OCI-LY7 (cell line): ENCODE measurements at regions not wholly inside any gene's neighbourhood (a gene's known extent, or its start where the extent isn't known, plus 50 kb on each side); places are given as distances from the start of the nearest gene placed in this dataset.

Experiments used
- EZH2phosphoT487 ChIP-seq: fragments of 200-600 bp; sonication (generic); IDR thresholded peaks from 2 replicates; pipeline ENCODE4 v1.6.1; 2018; ENCODE audit warnings: low read depth, borderline replicate concordance, mild to moderate bottlenecking, mixed run types, antibody characterized with exemption, low read length, moderate library complexity, mixed read lengths
- TF ChIP-seq, protein P1 (sequence below): fragments of 200-600 bp; sonication (generic); conservative IDR thresholded peaks from 2 replicates; pipeline ENCODE4 v1.5.1; 2014; ENCODE audit warnings: mild to moderate bottlenecking, antibody characterized with exemption, low read length, moderate library complexity, mixed read lengths

- TF ChIP-seq, protein P1, sequence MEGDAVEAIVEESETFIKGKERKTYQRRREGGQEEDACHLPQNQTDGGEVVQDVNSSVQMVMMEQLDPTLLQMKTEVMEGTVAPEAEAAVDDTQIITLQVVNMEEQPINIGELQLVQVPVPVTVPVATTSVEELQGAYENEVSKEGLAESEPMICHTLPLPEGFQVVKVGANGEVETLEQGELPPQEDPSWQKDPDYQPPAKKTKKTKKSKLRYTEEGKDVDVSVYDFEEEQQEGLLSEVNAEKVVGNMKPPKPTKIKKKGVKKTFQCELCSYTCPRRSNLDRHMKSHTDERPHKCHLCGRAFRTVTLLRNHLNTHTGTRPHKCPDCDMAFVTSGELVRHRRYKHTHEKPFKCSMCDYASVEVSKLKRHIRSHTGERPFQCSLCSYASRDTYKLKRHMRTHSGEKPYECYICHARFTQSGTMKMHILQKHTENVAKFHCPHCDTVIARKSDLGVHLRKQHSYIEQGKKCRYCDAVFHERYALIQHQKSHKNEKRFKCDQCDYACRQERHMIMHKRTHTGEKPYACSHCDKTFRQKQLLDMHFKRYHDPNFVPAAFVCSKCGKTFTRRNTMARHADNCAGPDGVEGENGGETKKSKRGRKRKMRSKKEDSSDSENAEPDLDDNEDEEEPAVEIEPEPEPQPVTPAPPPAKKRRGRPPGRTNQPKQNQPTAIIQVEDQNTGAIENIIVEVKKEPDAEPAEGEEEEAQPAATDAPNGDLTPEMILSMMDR: no peak
- no peak for TF ChIP-seq EZH2phosphoT487
Measured at GRCh38 chr6:22921828-22922227, 352.5 kb downstream of the HDGFL1 start.
